H9 (cell line): ENCODE measurements at regions not wholly inside any gene's neighbourhood (a gene's known extent, or its start where the extent isn't known, plus 50 kb on each side); places are given as distances from the start of the nearest gene placed in this dataset.

Experiments
- DNase-seq: peaks from one replicate; pipeline ENCODE4 v3.0.0-alpha.2; 2017
- H2AFZ ChIP-seq: one replicate; pipeline ENCODE4 v1.6.1; 2013; ENCODE audit warnings: mild to moderate bottlenecking, low read length, control low read depth, moderate library complexity
- H2AK5ac ChIP-seq: 2 replicates; pipeline ENCODE4 v1.6.1; 2013; ENCODE audit warnings: low read length, control low read depth, mixed read lengths; ENCODE audit not compliant: insufficient read length
- H2BK120ac ChIP-seq: one replicate; pipeline ENCODE4 v1.6.1; 2013; ENCODE audit warnings: low read depth, mild to moderate bottlenecking, low read length, control low read depth, inconsistent platforms; ENCODE audit not compliant: poor library complexity, severe bottlenecking
- H2BK12ac ChIP-seq: 2 replicates; pipeline ENCODE4 v1.6.1; 2013; ENCODE audit warnings: low read length, control low read depth, mixed read lengths, low read depth; ENCODE audit not compliant: insufficient read length
- H2BK15ac ChIP-seq: 2 replicates; pipeline ENCODE4 v1.6.1; 2013; ENCODE audit warnings: low read depth, low read length, control low read depth
- H2BK20ac ChIP-seq: one replicate; pipeline ENCODE4 v1.6.1; 2013; ENCODE audit warnings: low read depth, mild to moderate bottlenecking, low read length, control low read depth, inconsistent platforms; ENCODE audit not compliant: poor library complexity, severe bottlenecking
- H2BK5ac ChIP-seq: 2 replicates; pipeline ENCODE4 v1.6.1; 2013; ENCODE audit warnings: low read length, control low read depth, mixed read lengths; ENCODE audit not compliant: insufficient read length
- H3K14ac ChIP-seq: 2 replicates; pipeline ENCODE4 v1.6.1; 2013; ENCODE audit warnings: low read length, control low read depth; ENCODE audit not compliant: insufficient read depth
- H3K18ac ChIP-seq: 2 replicates; pipeline ENCODE4 v1.6.1; 2013; ENCODE audit warnings: low read depth, mild to moderate bottlenecking, mixed read lengths, low read length, control low read depth; ENCODE audit not compliant: insufficient read length
- H3K23ac ChIP-seq: 2 replicates; pipeline ENCODE4 v1.6.1; 2013; ENCODE audit warnings: low read length, control low read depth, mixed read lengths, low read depth; ENCODE audit not compliant: insufficient read length
- H3K23me2 ChIP-seq: 2 replicates; pipeline ENCODE4 v1.6.1; 2013; ENCODE audit warnings: low read depth, mild to moderate bottlenecking, mixed read lengths, low read length, control low read depth; ENCODE audit not compliant: insufficient read length, poor library complexity, severe bottlenecking
- H3K27ac ChIP-seq: 2 replicates; pipeline ENCODE4 v1.5.1; 2013; ENCODE audit warnings: low read length, control low read depth, mixed read lengths, low read depth; ENCODE audit not compliant: insufficient read length
- H3K27me3 ChIP-seq: 2 replicates; pipeline ENCODE4 v1.6.1; 2013; ENCODE audit warnings: low read length, control low read depth, inconsistent platforms; ENCODE audit not compliant: insufficient read depth
- H3K4ac ChIP-seq: 2 replicates; pipeline ENCODE4 v1.6.1; 2013; ENCODE audit warnings: low read depth, mild to moderate bottlenecking, control low read depth, inconsistent platforms, low read length, moderate library complexity
- H3K4me1 ChIP-seq: 2 replicates; pipeline ENCODE4 v1.6.1; 2013; ENCODE audit warnings: low read length, control low read depth, inconsistent platforms; ENCODE audit not compliant: insufficient read depth
- H3K4me2 ChIP-seq: 2 replicates; pipeline ENCODE4 v1.6.1; 2013; ENCODE audit warnings: low read length, control low read depth, mixed read lengths; ENCODE audit not compliant: insufficient read length, insufficient read depth
- H3K56ac ChIP-seq: 2 replicates; pipeline ENCODE4 v1.6.1; 2013; ENCODE audit warnings: low read depth, mild to moderate bottlenecking, mixed read lengths, low read length, control low read depth; ENCODE audit not compliant: insufficient read length
- H3K79me1 ChIP-seq: 2 replicates; pipeline ENCODE4 v1.6.1; 2013; ENCODE audit warnings: low read depth, mild to moderate bottlenecking, moderate library complexity, low read length, control low read depth, inconsistent platforms; ENCODE audit not compliant: insufficient read depth, poor library complexity, severe bottlenecking
- H3K79me2 ChIP-seq: 2 replicates; pipeline ENCODE4 v1.6.1; 2013; ENCODE audit warnings: low read length, control low read depth, inconsistent platforms; ENCODE audit not compliant: insufficient read depth
- H3K9ac ChIP-seq: 2 replicates; pipeline ENCODE4 v1.6.1; 2013; ENCODE audit warnings: low read length, control low read depth, mixed read lengths; ENCODE audit not compliant: insufficient read length; ENCODE audit errors: extremely low read depth
- H3K9me3 ChIP-seq: one replicate; pipeline ENCODE4 v1.6.1; 2013; ENCODE audit warnings: low read depth, low read length, inconsistent platforms; ENCODE audit not compliant: control insufficient read depth
- H3T11ph ChIP-seq: one replicate; pipeline ENCODE4 v1.6.1; 2013; ENCODE audit warnings: mild to moderate bottlenecking, low read length, control low read depth, inconsistent platforms
- H4K20me1 ChIP-seq: one replicate; pipeline ENCODE4 v1.6.1; 2013; ENCODE audit not compliant: control insufficient read depth, insufficient read length, insufficient read depth
- H4K5ac ChIP-seq: 2 replicates; pipeline ENCODE4 v1.6.1; 2013; ENCODE audit warnings: low read depth, mild to moderate bottlenecking, mixed read lengths, low read length, control low read depth; ENCODE audit not compliant: insufficient read length
- H4K8ac ChIP-seq: replicated peaks from 2 replicates; pipeline ENCODE4 v1.6.1; 2013; ENCODE audit warnings: low read length, control low read depth, mixed read lengths, low read depth; ENCODE audit not compliant: insufficient read length
- H4K91ac ChIP-seq: 2 replicates; pipeline ENCODE4 v1.6.1; 2013; ENCODE audit warnings: low read depth, mild to moderate bottlenecking, moderate library complexity, mixed read lengths, low read length, control low read depth; ENCODE audit not compliant: insufficient read length
- H3K27ac Mint-ChIP-seq, 3 experiments: 2 replicates in 2 of 3; 3 replicates in 1 of 3; pipeline ENCODE4 v1.8.0; 2020 to 2021; ENCODE audit warnings: mixed read lengths in 3 of 3, mild to moderate bottlenecking in 1 of 3, moderate library complexity in 1 of 3
- H3K27me3 Mint-ChIP-seq: 2 replicates; pipeline ENCODE4 v1.8.0; 2021; ENCODE audit warnings: low read depth, mild to moderate bottlenecking, moderate library complexity, mixed read lengths
- H3K36me3 Mint-ChIP-seq, 3 experiments: 2 replicates in 2 of 3; 3 replicates in 1 of 3; pipeline ENCODE4 v1.8.0; 2020 to 2021; ENCODE audit warnings: low read depth in 3 of 3, mixed read lengths in 3 of 3; ENCODE audit not compliant: insufficient read depth in 1 of 3
- H3K4me1 Mint-ChIP-seq, 2 experiments: 2 replicates each; pipeline ENCODE4 v1.8.0; 2020; ENCODE audit warnings: mixed read lengths in 2 of 2
- H3K4me3 Mint-ChIP-seq, 2 experiments: 2 replicates in 1 of 2; 3 replicates in 1 of 2; pipeline ENCODE4 v1.8.0; 2020 to 2021; ENCODE audit warnings: mild to moderate bottlenecking in 2 of 2, mixed read lengths in 2 of 2, moderate library complexity in 1 of 2
- H3K9me3 Mint-ChIP-seq, 2 experiments: 2 replicates in 1 of 2; 3 replicates in 1 of 2; pipeline ENCODE4 v1.8.0; 2020; ENCODE audit warnings: mild to moderate bottlenecking in 2 of 2, mixed read lengths in 2 of 2, moderate library complexity in 1 of 2
- CTCF ChIP-seq: fragments of 200-600 bp; sonication (generic); conservative IDR thresholded peaks from 3 replicates; pipeline ENCODE4 v1.8.0; 2021; ENCODE audit warnings: antibody characterized with exemption, mild to moderate bottlenecking
- WGBS: extraction: QIAGEN DNeasy Blood & Tissue Kit; methylation state at CpG from one replicate; pipeline ENCODE4 v1.1.7; 2013; ENCODE audit warnings: missing lambda C conversion rate, low lambda C conversion rate, mixed read lengths; ENCODE audit not compliant: insufficient read length; ENCODE audit errors: extremely low coverage; 5-methylcytosine and 5-hydroxymethylcytosine counted together

DNA sequence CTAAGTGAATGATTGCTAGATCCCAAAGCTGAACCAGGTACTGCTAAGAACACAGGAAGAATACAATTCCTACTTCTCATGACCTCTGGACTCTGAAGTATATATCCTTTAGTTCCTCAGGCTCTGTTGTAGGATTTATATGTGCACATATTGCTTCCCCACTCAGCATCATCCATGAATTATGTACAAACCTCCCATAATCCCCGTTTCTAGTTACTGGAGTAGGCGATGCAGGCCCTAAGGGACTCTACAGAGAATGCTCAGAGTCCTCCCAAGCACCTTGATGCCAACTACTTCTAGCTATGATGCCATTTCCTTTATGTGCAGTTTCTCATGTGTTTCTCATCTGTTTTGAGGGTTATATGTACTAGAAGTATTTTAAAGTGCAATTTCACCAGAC lies 154.9 kb upstream of the EPHA7 start:
- Histone ChIP-seq H3K4ac (no peak overlapping the region), H3K27ac (no peak overlapping the region), H3K56ac (no peak overlapping the region), H3K18ac (no peak overlapping the region), H4K5ac (no peak overlapping the region), H2BK12ac (no peak overlapping the region), H3K23ac (no peak overlapping the region), H3K9me3 (no peaks in the 10 kb centered on the region), H3K4me2 (no peak overlapping the region), H3K4me1 (no peaks in the 10 kb centered on the region), H4K91ac (no peak overlapping the region), H4K8ac (no peak overlapping the region), H2AFZ (no peak overlapping the region), H2BK15ac (no peak overlapping the region), H2BK120ac (no peak overlapping the region), H3K14ac (no peak overlapping the region), H3K9ac (no peak overlapping the region), H2BK5ac (no peak overlapping the region), H3K23me2 (no peaks in the 10 kb centered on the region), H3K79me1 (no peaks in the 10 kb centered on the region), H2AK5ac (no peak overlapping the region), H4K20me1 (no peaks in the 10 kb centered on the region), H3T11ph (no peak overlapping the region), H3K27me3 (no peaks in the 10 kb centered on the region), H2BK20ac (no peak overlapping the region), H3K79me2 (no peaks in the 10 kb centered on the region)
- Mint-ChIP-seq H3K27ac (no peak overlapping the region), H3K4me1 (no peaks in the 10 kb centered on the region), H3K36me3 (no peaks in the 10 kb centered on the region), H3K4me3 (no peak overlapping the region), H3K9me3 (no peaks in the 10 kb centered on the region), H3K27me3 (no peaks in the 10 kb centered on the region)
- TF ChIP-seq CTCF: no peak
- no CpG with 5 or more reads among the region's 2 CpGs for WGBS
- no peak for DNase-seq
